Keratinocyte (primary cell): ENCODE measurements at regions not wholly inside any gene's neighbourhood (a gene's known extent, or its start where the extent isn't known, plus 50 kb on each side); places are given as distances from the start of the nearest gene placed in this dataset.

Experiments
- CTCF ChIP-seq, 3 experiments: IDR thresholded peaks in 1 of 3; conservative IDR thresholded peaks in 1 of 3; optimal IDR thresholded peaks in 1 of 3; 2 replicates in 2 of 3; 3 replicates in 1 of 3; pipeline versions ENCODE3 to v1.5.1; 2011; ENCODE audit warnings: low read length in 3 of 3, mild to moderate bottlenecking in 3 of 3, moderate library complexity in 2 of 3, control low read depth in 1 of 3, inconsistent platforms in 1 of 3; ENCODE audit not compliant: insufficient read depth in 2 of 3; ENCODE audit errors: extremely low read depth in 1 of 3
- EZH2 ChIP-seq: IDR thresholded peaks from one replicate; pipeline ENCODE4 v1.6.1; 2012; ENCODE audit warnings: inconsistent platforms, mild to moderate bottlenecking, low read length, moderate library complexity

DNA sequence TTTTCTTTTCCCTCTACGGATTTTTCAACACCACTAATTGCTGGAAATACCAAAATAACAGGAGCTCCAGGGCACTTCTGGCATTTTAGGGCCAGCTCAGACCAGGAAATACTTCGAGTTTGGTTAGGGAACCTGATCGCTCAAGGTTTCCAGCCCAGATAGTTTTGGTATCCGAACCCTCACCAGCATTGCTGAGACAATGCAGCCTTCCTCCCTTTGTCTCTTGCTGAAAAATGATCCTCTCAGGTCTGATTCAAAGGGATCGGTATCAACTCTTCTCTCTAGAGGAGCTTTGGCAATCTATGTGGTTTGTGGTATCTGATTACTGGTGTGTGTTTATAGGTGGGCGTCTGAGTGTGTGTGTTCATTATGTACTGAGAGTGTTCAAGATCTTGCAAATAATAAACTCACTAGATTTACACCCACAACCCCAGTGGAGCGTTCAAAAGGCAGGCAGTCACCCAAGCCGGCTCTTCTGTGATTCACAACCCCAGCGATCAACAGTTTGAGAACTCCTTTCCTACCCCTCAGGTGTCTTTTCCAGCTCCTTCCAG is 122.8 kb upstream of the EGFLAM start:
- TF ChIP-seq CTCF (optimal IDR thresholded peaks at IDR 0.05 in 1 of 3, IDR thresholded peaks at IDR 0.05 in 1 of 3, conservative IDR thresholded peaks at IDR 0.05 in 1 of 3; ENCODE audit: extremely low read depth in 1 of 3, insufficient read depth in 2 of 3, low read length in 3 of 3) (no peak), EZH2 (no peak)
